HG02943 (cell line): ENCODE measurements at regions not wholly inside any gene's neighbourhood (a gene's known extent, or its start where the extent isn't known, plus 50 kb on each side); places are given as distances from the start of the nearest gene placed in this dataset.

Source experiments
- ATAC-seq: cut with Tn5 transposase; IDR thresholded peaks from one replicate; pipeline ENCODE4 v1.9.1; 2021; ENCODE audit warnings: mild to moderate bottlenecking, low read depth, moderate library complexity; ENCODE audit not compliant: unreplicated experiment

- no peak for ATAC-seq
Observed at GRCh38 chr9:88784960-88785359, 206.3 kb upstream of the S1PR3 start.

GRCh38 chr9:88786291-88787079, 204.8 kb upstream of the S1PR3 start:
- ATAC-seq, result no peak

- no peak for ATAC-seq
Observed at GRCh38 chr9:88789785-88790184, 201.5 kb upstream of the S1PR3 start.

GRCh38 chr9:88791105-88791805, 200.0 kb upstream of the S1PR3 start:
- no peak for ATAC-seq

GRCh38 chr9:88792502-88792901, 198.8 kb upstream of the S1PR3 start:
- ATAC-seq, result no peak

GRCh38 chr9:88794100-88794499, 197.2 kb upstream of the S1PR3 start:
- ATAC-seq, result no peak

GRCh38 chr9:88796947-88797346, 194.3 kb upstream of the S1PR3 start:
- ATAC-seq, result no peak

- ATAC-seq, result no peak
Observed at GRCh38 chr9:88798476-88798875, 192.8 kb upstream of the S1PR3 start.

- ATAC-seq, result no peak
Observed at GRCh38 chr9:88799541-88800328, 191.5 kb upstream of the S1PR3 start.

GRCh38 chr9:88800329-88800682, 191.0 kb upstream of the S1PR3 start:
- no peak for ATAC-seq

- ATAC-seq, result no peak
Observed at GRCh38 chr9:88801214-88801796, 190.0 kb upstream of the S1PR3 start.

GRCh38 chr9:88802533-88802932, 188.7 kb upstream of the S1PR3 start:
- ATAC-seq, result no peak

GRCh38 chr9:88803546-88804253, 187.6 kb upstream of the S1PR3 start:
- no peak for ATAC-seq

GRCh38 chr9:88804254-88804596, 187.0 kb upstream of the S1PR3 start:
- ATAC-seq, result no peak

GRCh38 chr9:88805217-88805943, 185.9 kb upstream of the S1PR3 start:
- ATAC-seq, result no peak

GRCh38 chr9:88807426-88807825, 183.8 kb upstream of the S1PR3 start:
- ATAC-seq, result no peak

GRCh38 chr9:88808019-88808656, 183.1 kb upstream of the S1PR3 start:
- no peak for ATAC-seq

- no peak for ATAC-seq
Observed at GRCh38 chr9:88808761-88809354, 182.4 kb upstream of the S1PR3 start.
